Fibroblast of lung (primary cell): ENCODE measurements at regions not wholly inside any gene's neighbourhood (a gene's known extent, or its start where the extent isn't known, plus 50 kb on each side); places are given as distances from the start of the nearest gene placed in this dataset.

Experiments used
- DNase-seq, 2 donors: peaks; one replicate each; pipeline versions ENCODE4 v3.0.0 to v3.0.0-alpha.2; 2010; ENCODE audit warnings: low read depth in 2 of 2
- H2AFZ ChIP-seq: 2 replicates; pipeline ENCODE4 v1.5.1; 2012; ENCODE audit warnings: low read length, control low read depth, inconsistent platforms
- H3K27ac ChIP-seq: 2 replicates; pipeline ENCODE4 v1.5.1; 2011; ENCODE audit warnings: low read length, control low read depth; ENCODE audit not compliant: insufficient read depth
- H3K27me3 ChIP-seq: 2 replicates; pipeline ENCODE4 v1.5.1; 2011; ENCODE audit warnings: mild to moderate bottlenecking, low read length; ENCODE audit not compliant: control insufficient read depth, insufficient read depth
- H3K36me3 ChIP-seq: 2 replicates; pipeline ENCODE4 v1.5.1; 2011; ENCODE audit warnings: low read length; ENCODE audit not compliant: control insufficient read depth, insufficient read depth
- H3K4me1 ChIP-seq: 2 replicates; pipeline ENCODE4 v1.5.1; 2011; ENCODE audit warnings: low read length; ENCODE audit not compliant: control insufficient read depth, insufficient read depth; ENCODE audit errors: extremely low read depth
- H3K4me2 ChIP-seq: 2 replicates; pipeline ENCODE4 v1.5.1; 2011; ENCODE audit warnings: low read length, control low read depth; ENCODE audit not compliant: insufficient read depth; ENCODE audit errors: extremely low read depth
- H3K4me3 ChIP-seq, 4 experiments: fragments of 200-600 bp in 1 of 4; sonication (generic) in 1 of 4; replicated peaks in 1 of 4; 2 replicates each; pipeline ENCODE4 v1.5.1; 2011 to 2016; ENCODE audit warnings: low read length in 4 of 4, low read depth in 3 of 4, mild to moderate bottlenecking in 3 of 4, control low read depth in 2 of 4, inconsistent platforms in 1 of 4, mixed read lengths in 1 of 4; ENCODE audit not compliant: insufficient read depth in 1 of 4; ENCODE audit errors: control extremely low read depth in 1 of 4
- H3K79me2 ChIP-seq: 2 replicates; pipeline ENCODE4 v1.5.1; 2012; ENCODE audit warnings: mild to moderate bottlenecking, low read length, inconsistent platforms; ENCODE audit not compliant: control insufficient read depth, insufficient read depth
- H3K9ac ChIP-seq: 2 replicates; pipeline ENCODE4 v1.5.1; 2011; ENCODE audit warnings: mild to moderate bottlenecking, low read length, control low read depth; ENCODE audit not compliant: insufficient read depth
- H3K9me3 ChIP-seq: 2 replicates; pipeline ENCODE4 v1.5.1; 2012; ENCODE audit warnings: low read depth, low read length; ENCODE audit not compliant: control insufficient read depth, insufficient read depth
- H4K20me1 ChIP-seq: 2 replicates; pipeline ENCODE4 v1.5.1; 2011; ENCODE audit warnings: low read length; ENCODE audit not compliant: control insufficient read depth, insufficient read depth; ENCODE audit errors: extremely low read depth
- CTCF ChIP-seq, 2 donors: IDR thresholded peaks in 1 of 2; conservative IDR thresholded peaks in 1 of 2; 1 replicate in 1 of 2; 2 replicates in 1 of 2; pipeline ENCODE4 v1.5.1; 2011 to 2012; ENCODE audit warnings: low read length in 2 of 2, control low read depth in 1 of 2, inconsistent platforms in 1 of 2, low read depth in 1 of 2, mild to moderate bottlenecking in 1 of 2
- EZH2 ChIP-seq: IDR thresholded peaks from 2 replicates; pipeline ENCODE4 v1.5.1; 2012; ENCODE audit warnings: low read length, control low read depth, mild to moderate bottlenecking; ENCODE audit errors: missing control alignments

- DNase-seq, result no peak
- no peak overlapping the region for H3K27ac ChIP-seq
- H4K20me1 ChIP-seq, result no peaks in the 10 kb centered on the region
- TF ChIP-seq CTCF (conservative IDR thresholded peaks at IDR 0.05 in 1 of 2, IDR thresholded peaks at IDR 0.05 in 1 of 2; ENCODE audit: low read depth in 1 of 2, low read length in 2 of 2), result no peak
- H2AFZ ChIP-seq, result no peak overlapping the region
- no peaks in the 10 kb centered on the region for H3K9me3 ChIP-seq
- no peak overlapping the region for H3K9ac ChIP-seq
- no peaks in the 10 kb centered on the region for H3K36me3 ChIP-seq
- H3K4me3 ChIP-seq, result no peak overlapping the region
- H3K4me2 ChIP-seq, result no peak overlapping the region
- no peaks in the 10 kb centered on the region for H3K79me2 ChIP-seq
- no peaks in the 10 kb centered on the region for H3K27me3 ChIP-seq
- H3K4me1 ChIP-seq, result no peaks in the 10 kb centered on the region
Observed at GRCh38 chr10:83952314-83952713, 187.0 kb upstream of the GHITM start.

- Histone ChIP-seq H4K20me1 (no peaks in the 10 kb centered on the region), H3K27me3 (no peaks in the 10 kb centered on the region), H2AFZ (no peak overlapping the region), H3K27ac (no peak overlapping the region), H3K9ac (no peak overlapping the region), H3K4me3 (no peak overlapping the region), H3K4me1 (no peaks in the 10 kb centered on the region), H3K36me3 (no peaks in the 10 kb centered on the region), H3K79me2 (no peaks in the 10 kb centered on the region), H3K9me3 (no peaks in the 10 kb centered on the region), H3K4me2 (no peak overlapping the region)
- TF ChIP-seq CTCF (conservative IDR thresholded peaks at IDR 0.05 in 1 of 2, IDR thresholded peaks at IDR 0.05 in 1 of 2; ENCODE audit: low read depth in 1 of 2, low read length in 2 of 2) (no peak), EZH2 (no peak)
- DNase-seq, result no peak
Observed at GRCh38 chr10:83953589-83953988, 185.7 kb upstream of the GHITM start.

GRCh38 chr10:83954193-83954799, 185.0 kb upstream of the GHITM start:
- no peaks in the 10 kb centered on the region for H4K20me1 ChIP-seq
- H3K79me2 ChIP-seq, result no peaks in the 10 kb centered on the region
- no peaks in the 10 kb centered on the region for H3K36me3 ChIP-seq
- H3K4me3 ChIP-seq, result no peak overlapping the region
- TF ChIP-seq CTCF (conservative IDR thresholded peaks at IDR 0.05 in 1 of 2, IDR thresholded peaks at IDR 0.05 in 1 of 2; ENCODE audit: low read depth in 1 of 2, low read length in 2 of 2), result no peak
- TF ChIP-seq EZH2, result no peak
- no peaks in the 10 kb centered on the region for H3K4me1 ChIP-seq
- H3K9me3 ChIP-seq, result no peaks in the 10 kb centered on the region
- H2AFZ ChIP-seq, result no peak overlapping the region
- no peaks in the 10 kb centered on the region for H3K27me3 ChIP-seq
- no peak overlapping the region for H3K9ac ChIP-seq
- H3K4me2 ChIP-seq, result no peak overlapping the region
- no peak overlapping the region for H3K27ac ChIP-seq
- no peak for DNase-seq
